Cardiac muscle cell (in vitro differentiated cells and primary cell): ENCODE measurements at regions not wholly inside any gene's neighbourhood (a gene's known extent, or its start where the extent isn't known, plus 50 kb on each side); places are given as distances from the start of the nearest gene placed in this dataset.
A peak's percentile ranks its signal among the peaks of the same experiment; 100 is the strongest.

ENCODE experiments used
- DNase-seq, 2 donors: peaks; one replicate each; pipeline versions ENCODE4 v3.0.0 to v3.0.0-alpha.2; 2010 to 2017; ENCODE audit warnings: low read depth in 1 of 2, low spot score in 1 of 2
- H3K27ac ChIP-seq: fragments of 200-600 bp; sonication (generic); 2 replicates; pipeline ENCODE4 v1.5.1; 2016
- H3K27me3 ChIP-seq: fragments of 200-600 bp; sonication (generic); 2 replicates; pipeline ENCODE4 v1.6.0; 2016; ENCODE audit warnings: control low read depth
- H3K36me3 ChIP-seq: fragments of 200-600 bp; sonication (generic); 2 replicates; pipeline ENCODE4 v1.5.1; 2016; ENCODE audit warnings: control low read depth
- H3K4me1 ChIP-seq: fragments of 200-600 bp; sonication (generic); 2 replicates; pipeline ENCODE4 v1.8.1; 2017; ENCODE audit warnings: low read depth, mild to moderate bottlenecking, mixed run types
- H3K4me3 ChIP-seq: fragments of 200-600 bp; sonication (generic); 2 replicates; pipeline ENCODE4 v1.5.1; 2016; ENCODE audit warnings: mild to moderate bottlenecking
- H3K9me3 ChIP-seq: fragments of 200-600 bp; sonication (generic); 2 replicates; pipeline ENCODE4 v1.5.1; 2017; ENCODE audit warnings: low read depth, mild to moderate bottlenecking, control low read depth
- TF ChIP-seq, protein P1 (sequence below): IDR thresholded peaks from 2 replicates; pipeline ENCODE4 v1.5.1; 2012; ENCODE audit warnings: low read depth, mild to moderate bottlenecking, low read length

GRCh38 chr6:43957273-43957672 is 170.0 kb downstream of the MRPL14 start:
- Histone ChIP-seq H3K4me1 (peaks cover 2% of the 10 kb centered on the region), H3K36me3 (no peaks in the 10 kb centered on the region), H3K9me3 (no peaks in the 10 kb centered on the region), H3K27me3 (no peaks in the 10 kb centered on the region), H3K4me3 (no peak overlapping the region), H3K27ac (no peak overlapping the region)
- no peak for DNase-seq
- TF ChIP-seq, protein P1, sequence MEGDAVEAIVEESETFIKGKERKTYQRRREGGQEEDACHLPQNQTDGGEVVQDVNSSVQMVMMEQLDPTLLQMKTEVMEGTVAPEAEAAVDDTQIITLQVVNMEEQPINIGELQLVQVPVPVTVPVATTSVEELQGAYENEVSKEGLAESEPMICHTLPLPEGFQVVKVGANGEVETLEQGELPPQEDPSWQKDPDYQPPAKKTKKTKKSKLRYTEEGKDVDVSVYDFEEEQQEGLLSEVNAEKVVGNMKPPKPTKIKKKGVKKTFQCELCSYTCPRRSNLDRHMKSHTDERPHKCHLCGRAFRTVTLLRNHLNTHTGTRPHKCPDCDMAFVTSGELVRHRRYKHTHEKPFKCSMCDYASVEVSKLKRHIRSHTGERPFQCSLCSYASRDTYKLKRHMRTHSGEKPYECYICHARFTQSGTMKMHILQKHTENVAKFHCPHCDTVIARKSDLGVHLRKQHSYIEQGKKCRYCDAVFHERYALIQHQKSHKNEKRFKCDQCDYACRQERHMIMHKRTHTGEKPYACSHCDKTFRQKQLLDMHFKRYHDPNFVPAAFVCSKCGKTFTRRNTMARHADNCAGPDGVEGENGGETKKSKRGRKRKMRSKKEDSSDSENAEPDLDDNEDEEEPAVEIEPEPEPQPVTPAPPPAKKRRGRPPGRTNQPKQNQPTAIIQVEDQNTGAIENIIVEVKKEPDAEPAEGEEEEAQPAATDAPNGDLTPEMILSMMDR: no peak

GRCh38 chr6:43956478-43956877 is 170.8 kb downstream of the MRPL14 start:
- H3K27ac ChIP-seq: no peak overlapping the region
- no peak for DNase-seq
- TF ChIP-seq, protein P1: no peak
- no peaks in the 10 kb centered on the region for H3K27me3 ChIP-seq
- H3K9me3 ChIP-seq: no peaks in the 10 kb centered on the region
- no peak overlapping the region for H3K4me3 ChIP-seq
- H3K4me1 ChIP-seq: peaks cover 10% of the 10 kb centered on the region
- no peaks in the 10 kb centered on the region for H3K36me3 ChIP-seq

- no peaks in the 10 kb centered on the region for H3K9me3 ChIP-seq
- H3K4me1 ChIP-seq: peaks cover 16% of the 10 kb centered on the region
- no peak for DNase-seq
- no peaks in the 10 kb centered on the region for H3K36me3 ChIP-seq
- H3K4me3 ChIP-seq: no peak overlapping the region
- no peaks in the 10 kb centered on the region for H3K27me3 ChIP-seq
- H3K27ac ChIP-seq: no peak overlapping the region
- TF ChIP-seq, protein P1: no peak
These were observed 172.7 kb downstream of the MRPL14 start for GRCh38 chr6:43954311-43955131.

DNA sequence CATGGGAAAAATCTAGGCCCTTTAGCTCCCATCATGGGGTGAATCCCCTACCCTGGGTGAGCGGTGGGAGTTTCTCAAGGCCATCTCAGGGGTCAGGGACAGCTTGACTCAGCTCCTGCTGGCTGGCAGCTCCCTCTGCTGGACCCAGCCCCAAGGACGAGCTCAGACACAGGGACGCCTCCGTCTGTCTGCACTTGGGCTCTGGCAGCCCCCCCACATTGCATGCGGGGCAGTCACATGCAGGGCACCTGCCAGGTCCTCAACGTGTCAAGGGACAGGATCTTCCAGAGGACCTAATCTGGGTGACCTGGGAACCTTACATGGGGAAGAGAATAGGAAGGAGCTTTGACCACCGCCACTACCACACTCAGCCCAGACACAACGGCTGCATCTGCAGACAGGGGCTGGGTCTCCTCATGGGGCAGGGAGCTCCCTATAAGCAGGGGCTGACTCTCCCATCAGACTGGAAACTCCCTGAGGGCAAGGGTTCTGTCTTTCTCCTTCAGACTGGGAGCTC is 173.4 kb downstream of the MRPL14 start:
- Histone ChIP-seq H3K9me3 (no peaks in the 10 kb centered on the region), H3K36me3 (no peaks in the 10 kb centered on the region), H3K4me1 (peaks cover 23% of the 10 kb centered on the region), H3K27me3 (no peaks in the 10 kb centered on the region), H3K27ac (peak overlapping the region; percentile 12), H3K4me3 (no peak overlapping the region)
- peak; percentile 37 to 68 for DNase-seq
- TF ChIP-seq, protein P1: peak; percentile 49

GRCh38 chr6:43953256-43953655 is 174.0 kb downstream of the MRPL14 start:
- Histone ChIP-seq H3K4me1 (peaks cover 28% of the 10 kb centered on the region), H3K4me3 (no peak overlapping the region), H3K9me3 (no peaks in the 10 kb centered on the region), H3K36me3 (no peaks in the 10 kb centered on the region), H3K27ac (peak overlapping the region; percentile 12), H3K27me3 (no peaks in the 10 kb centered on the region)
- TF ChIP-seq, protein P1: no peak
- DNase-seq: no peak
